ENCODE measurements at regions not wholly inside any gene's neighbourhood (a gene's known extent, or its start where the extent isn't known, plus 50 kb on each side); places are given as distances from the start of the nearest gene placed in this dataset.

GRCh38 chr16:26567356-26567755 is 499.4 kb upstream of the C16orf82 start:
- TF ChIP-seq CTCF (IDR thresholded peaks at IDR 0.05) (no peak), POLR2A (IDR thresholded peaks at IDR 0.05) (no peak)
